Mesodermal cell (in vitro differentiated cells): ENCODE measurements at regions not wholly inside any gene's neighbourhood (a gene's known extent, or its start where the extent isn't known, plus 50 kb on each side); places are given as distances from the start of the nearest gene placed in this dataset.

Experiments used
- H3K27ac ChIP-seq: 2 replicates; pipeline ENCODE4 v1.7.0; 2013; ENCODE audit warnings: mild to moderate bottlenecking, low read depth, low read length, moderate library complexity; ENCODE audit not compliant: severe bottlenecking
- H3K36me3 ChIP-seq: 2 replicates; pipeline ENCODE4 v1.7.1; 2013; ENCODE audit warnings: mild to moderate bottlenecking, low read length, moderate library complexity; ENCODE audit not compliant: control insufficient read depth, insufficient read depth
- H3K4me1 ChIP-seq: one replicate; pipeline ENCODE4 v1.7.1; 2013; ENCODE audit warnings: mild to moderate bottlenecking, low read length; ENCODE audit not compliant: insufficient read depth, control insufficient read depth, poor library complexity, severe bottlenecking
- H3K4me3 ChIP-seq: 2 replicates; pipeline ENCODE4 v1.7.0; 2013; ENCODE audit warnings: low read length, control low read depth, mild to moderate bottlenecking; ENCODE audit not compliant: insufficient read depth, poor library complexity, severe bottlenecking; ENCODE audit errors: extremely low read depth
- H3K9me3 ChIP-seq: 2 replicates; pipeline ENCODE4 v1.7.1; 2013; ENCODE audit warnings: mild to moderate bottlenecking, low read length, moderate library complexity; ENCODE audit not compliant: control insufficient read depth
- WGBS, 2 experiments: methylation state at CpG; one replicate each; pipeline ENCODE4 v1.1.5; 2013; ENCODE audit warnings: missing lambda C conversion rate in 2 of 2; ENCODE audit not compliant: insufficient coverage in 2 of 2; 5-methylcytosine and 5-hydroxymethylcytosine counted together

DNA sequence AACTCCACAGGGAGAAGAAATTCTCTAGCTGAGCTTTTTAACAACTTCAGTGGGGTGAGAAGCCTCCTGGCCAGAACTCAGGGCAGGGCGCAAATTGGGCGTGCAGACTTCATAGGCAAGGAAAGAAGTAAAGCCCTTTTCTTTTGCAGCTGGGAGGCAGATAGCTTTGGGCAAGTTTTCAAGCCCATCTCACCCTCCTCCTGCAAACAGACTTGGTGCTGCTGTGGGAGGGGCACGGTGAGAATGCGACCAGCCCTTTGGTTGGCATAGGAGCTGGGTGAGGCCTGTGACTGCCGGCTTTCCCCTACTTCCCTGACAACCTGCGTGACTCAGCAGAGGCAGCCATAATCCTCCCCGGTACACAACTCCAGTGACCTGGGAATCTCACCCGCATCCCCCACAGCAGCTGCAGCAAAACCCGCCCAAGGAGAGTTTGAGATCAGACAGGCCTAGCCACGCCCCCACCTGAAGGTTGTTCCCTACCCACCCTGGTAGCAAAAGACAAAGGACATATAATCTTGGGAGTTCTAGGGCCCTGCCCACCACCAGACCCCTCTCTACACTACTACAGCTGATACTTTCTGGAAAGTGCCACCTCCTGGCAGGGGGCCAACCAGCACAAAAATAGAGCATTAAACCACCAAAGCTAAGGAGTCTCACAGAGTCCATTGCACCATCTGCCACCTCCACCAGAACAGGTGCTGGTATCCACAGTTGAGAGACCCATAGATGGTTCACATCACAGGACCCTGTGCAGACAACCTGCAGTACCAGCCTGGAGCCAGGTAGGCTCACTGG, 195.5 kb upstream of the CCL2 start:
- Histone ChIP-seq H3K4me1 (no peaks in the 10 kb centered on the region), H3K9me3 (no peaks in the 10 kb centered on the region)

GRCh38 chr17:34066528-34066927, 188.6 kb upstream of the CCL2 start:
- H3K4me1 ChIP-seq: no peaks in the 10 kb centered on the region
- WGBS, 2 experiments: 88 to 89% methylated on average over 2 to 3 of the region's 3 CpGs
- H3K4me3 ChIP-seq: no peak overlapping the region
- no peak overlapping the region for H3K27ac ChIP-seq
- H3K36me3 ChIP-seq: no peaks in the 10 kb centered on the region
- no peaks in the 10 kb centered on the region for H3K9me3 ChIP-seq

More for the DNA sequence above, 195.5 kb upstream of the CCL2 start:
- WGBS, 2 experiments: 85 to 98% methylated on average over 5 to 7 of the region's 10 CpGs
- Histone ChIP-seq H3K27ac (no peak overlapping the region), H3K4me3 (no peak overlapping the region), H3K36me3 (no peaks in the 10 kb centered on the region)

DNA sequence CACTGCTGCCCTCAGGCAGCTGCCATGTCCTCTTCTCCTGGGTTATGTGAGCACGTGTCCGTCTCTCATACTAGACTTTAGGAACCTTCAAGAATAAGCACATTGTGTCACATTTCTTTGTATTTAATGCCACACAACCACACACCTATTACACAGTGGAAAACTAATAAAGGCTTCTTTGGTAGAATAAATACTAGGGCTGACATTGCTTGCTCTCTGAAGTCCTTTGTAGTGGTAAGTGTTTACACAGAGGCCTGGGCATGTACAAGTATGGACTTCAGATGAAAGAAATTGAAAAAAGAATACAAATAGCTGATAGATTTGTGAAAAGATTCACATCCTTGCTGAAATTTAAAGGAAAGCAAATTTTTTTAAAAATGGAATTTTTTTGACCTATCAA, 188.1 kb upstream of the CCL2 start:
- no peak overlapping the region for H3K4me3 ChIP-seq
- no peak overlapping the region for H3K27ac ChIP-seq
- WGBS, 2 experiments: 100% methylated on average over 2 of the region's 2 CpGs
- no peaks in the 10 kb centered on the region for H3K4me1 ChIP-seq
- no peaks in the 10 kb centered on the region for H3K36me3 ChIP-seq
- no peaks in the 10 kb centered on the region for H3K9me3 ChIP-seq

GRCh38 chr17:34068571-34068970, 186.5 kb upstream of the CCL2 start:
- Histone ChIP-seq H3K36me3 (no peaks in the 10 kb centered on the region), H3K9me3 (no peaks in the 10 kb centered on the region), H3K4me1 (no peaks in the 10 kb centered on the region), H3K27ac (no peak overlapping the region), H3K4me3 (no peak overlapping the region)
- WGBS, 2 experiments: 83% methylated on average over 1 of the region's 1 CpG; no CpG with 5 or more reads in 1 of the 2 experiments

- Histone ChIP-seq H3K4me1 (no peaks in the 10 kb centered on the region), H3K4me3 (no peak overlapping the region), H3K36me3 (no peaks in the 10 kb centered on the region), H3K9me3 (no peaks in the 10 kb centered on the region), H3K27ac (no peak overlapping the region)
- WGBS, 2 experiments: 68 to 92% methylated on average over 2 to 3 of the region's 4 CpGs
Observed at GRCh38 chr17:34070712-34071111, 184.4 kb upstream of the CCL2 start.

DNA sequence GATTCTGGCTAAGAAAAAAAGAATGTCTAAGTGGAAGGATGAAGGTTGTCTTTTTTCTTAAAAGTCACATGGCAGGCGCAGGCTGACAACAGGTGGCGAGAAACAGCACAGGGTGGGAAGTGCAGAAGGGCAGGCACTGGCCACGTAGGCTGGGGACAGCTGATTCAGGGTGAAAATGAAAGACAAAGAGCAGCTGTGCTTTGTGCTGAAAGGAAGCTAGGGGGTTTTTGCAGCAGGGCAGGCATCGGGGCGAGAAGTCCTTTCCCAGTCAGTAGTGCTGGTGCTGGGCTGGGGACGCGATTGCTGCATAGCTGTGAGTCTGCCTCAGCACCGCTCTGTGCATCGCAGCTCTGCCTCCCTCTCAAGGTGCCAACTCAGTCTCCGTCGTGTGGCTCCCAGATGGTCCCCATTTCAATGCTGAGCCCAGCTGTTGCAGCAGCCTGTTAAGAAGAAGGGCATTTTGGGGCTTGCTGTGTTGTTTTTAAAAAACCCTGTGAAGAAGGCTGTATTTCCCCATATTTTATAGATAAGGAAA, 183.1 kb upstream of the CCL2 start:
- WGBS, 2 experiments: 83 to 91% methylated on average over 9 to 11 of the region's 11 CpGs
- Histone ChIP-seq H3K4me1 (no peaks in the 10 kb centered on the region), H3K36me3 (no peaks in the 10 kb centered on the region), H3K27ac (no peak overlapping the region), H3K9me3 (no peaks in the 10 kb centered on the region), H3K4me3 (no peak overlapping the region)

DNA sequence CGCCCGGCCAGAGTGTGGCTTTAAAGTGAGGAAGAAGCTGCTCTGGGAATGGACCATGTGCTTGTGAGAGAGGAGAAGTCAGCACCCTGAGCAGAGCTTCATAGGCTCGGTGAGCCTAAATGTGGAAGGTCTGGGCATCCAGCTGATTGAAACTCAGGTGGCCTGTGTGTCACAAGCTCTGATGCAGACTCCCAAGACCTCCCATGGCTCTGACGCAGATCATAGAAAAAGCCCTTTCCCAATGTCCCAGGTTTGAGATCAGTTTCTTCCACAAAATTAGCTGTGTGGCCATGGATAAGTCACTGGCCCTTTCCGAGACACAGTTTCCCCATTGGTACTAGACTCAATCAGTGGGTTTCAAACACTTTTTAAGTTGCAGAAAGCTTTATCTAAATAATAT, 180.0 kb upstream of the CCL2 start:
- 89 to 98% methylated on average over 3 to 5 of the region's 5 CpGs for WGBS, 2 experiments
- no peaks in the 10 kb centered on the region for H3K36me3 ChIP-seq

GRCh38 chr17:34076743-34077631, 178.1 kb upstream of the CCL2 start:
- H3K4me3 ChIP-seq: no peak overlapping the region

More for the DNA sequence above, 180.0 kb upstream of the CCL2 start:
- Histone ChIP-seq H3K9me3 (no peaks in the 10 kb centered on the region), H3K27ac (no peak overlapping the region), H3K4me1 (no peaks in the 10 kb centered on the region), H3K4me3 (no peak overlapping the region)

GRCh38 chr17:34081269-34081668, 173.8 kb upstream of the CCL2 start:
- no peaks in the 10 kb centered on the region for H3K9me3 ChIP-seq
- no peak overlapping the region for H3K4me3 ChIP-seq
- H3K27ac ChIP-seq: no peak overlapping the region
- WGBS, 2 experiments: 37 to 43% methylated on average over 3 of the region's 3 CpGs
- no peaks in the 10 kb centered on the region for H3K4me1 ChIP-seq
- H3K36me3 ChIP-seq: no peaks in the 10 kb centered on the region

More at GRCh38 chr17:34076743-34077631, 178.1 kb upstream of the CCL2 start:
- H3K27ac ChIP-seq: no peak overlapping the region
- no peaks in the 10 kb centered on the region for H3K4me1 ChIP-seq
- no peaks in the 10 kb centered on the region for H3K9me3 ChIP-seq
- no peaks in the 10 kb centered on the region for H3K36me3 ChIP-seq
- 86 to 88% methylated on average over 11 of the region's 16 CpGs for WGBS, 2 experiments

- WGBS, 2 experiments: 85 to 90% methylated on average over 2 of the region's 3 CpGs
- Histone ChIP-seq H3K9me3 (no peaks in the 10 kb centered on the region), H3K4me1 (no peaks in the 10 kb centered on the region), H3K4me3 (no peak overlapping the region), H3K36me3 (no peaks in the 10 kb centered on the region), H3K27ac (no peak overlapping the region)
Observed at GRCh38 chr17:34082404-34082803, 172.7 kb upstream of the CCL2 start.
